ENCODE measurements at regions not wholly inside any gene's neighbourhood (a gene's known extent, or its start where the extent isn't known, plus 50 kb on each side); places are given as distances from the start of the nearest gene placed in this dataset.

GRCh38 chr11:121892863-121893262 is 223.2 kb downstream of the BLID start:
- no peak overlapping the region for H3K4me3 ChIP-seq
- no peak overlapping the region for H3K27ac ChIP-seq
- DNase-seq (ENCODE audit: extremely low spot score in 2 of 2): no peak
- intact Hi-C loops (cut with DNase I): no loop called here
- TF ChIP-seq CTCF (IDR thresholded peaks at IDR 0.05) (no peak), POLR2A (IDR thresholded peaks at IDR 0.05) (no peak), POLR2AphosphoS5 (IDR thresholded peaks at IDR 0.05; ENCODE audit: insufficient read depth in 1 of 2, low read depth in 1 of 2) (no peak)
- no peaks in the 10 kb centered on the region for H3K4me1 ChIP-seq
- no peaks in the 10 kb centered on the region for H3K27me3 ChIP-seq
- H3K36me3 ChIP-seq: no peaks in the 10 kb centered on the region
- no peaks in the 10 kb centered on the region for H3K9me3 ChIP-seq

- H3K27me3 ChIP-seq: no peaks in the 10 kb centered on the region
- H3K4me1 ChIP-seq: no peaks in the 10 kb centered on the region
- no peaks in the 10 kb centered on the region for H3K36me3 ChIP-seq
- intact Hi-C loops (cut with DNase I): no loop called here
- no peak for DNase-seq (ENCODE audit: extremely low spot score in 2 of 2)
- H3K27ac ChIP-seq: no peak overlapping the region
- H3K9me3 ChIP-seq: no peaks in the 10 kb centered on the region
- no peak overlapping the region for H3K4me3 ChIP-seq
- TF ChIP-seq CTCF (IDR thresholded peaks at IDR 0.05) (no peak), POLR2A (IDR thresholded peaks at IDR 0.05) (no peak), POLR2AphosphoS5 (IDR thresholded peaks at IDR 0.05; ENCODE audit: insufficient read depth in 1 of 2, low read depth in 1 of 2) (no peak)
Measured at GRCh38 chr11:121892131-121892681, 223.8 kb downstream of the BLID start.

- intact Hi-C loops (cut with DNase I): no loop called here
- no peak overlapping the region for H3K27ac ChIP-seq
Measured at GRCh38 chr11:121890946-121891515, 225.0 kb downstream of the BLID start.

GRCh38 chr11:121890377-121890776 is 225.6 kb downstream of the BLID start:
- H3K27me3 ChIP-seq: no peaks in the 10 kb centered on the region
- H3K4me1 ChIP-seq: peaks cover 6% of the 10 kb centered on the region
- no peak for DNase-seq (ENCODE audit: extremely low spot score in 2 of 2)
- H3K27ac ChIP-seq: no peak overlapping the region
- TF ChIP-seq POLR2AphosphoS5 (IDR thresholded peaks at IDR 0.05; ENCODE audit: insufficient read depth in 1 of 2, low read depth in 1 of 2): no peak
- TF ChIP-seq CTCF (IDR thresholded peaks at IDR 0.05): no peak
- no peak for TF ChIP-seq POLR2A (IDR thresholded peaks at IDR 0.05)
- no peaks in the 10 kb centered on the region for H3K36me3 ChIP-seq
- intact Hi-C loops (cut with DNase I): no loop called here
- H3K9me3 ChIP-seq: no peaks in the 10 kb centered on the region
- no peak overlapping the region for H3K4me3 ChIP-seq

More at GRCh38 chr11:121890946-121891515, 225.0 kb downstream of the BLID start:
- no peaks in the 10 kb centered on the region for H3K4me1 ChIP-seq
- no peak overlapping the region for H3K4me3 ChIP-seq
- no peaks in the 10 kb centered on the region for H3K36me3 ChIP-seq
- DNase-seq (ENCODE audit: extremely low spot score in 2 of 2): no peak
- TF ChIP-seq POLR2AphosphoS5 (IDR thresholded peaks at IDR 0.05; ENCODE audit: insufficient read depth in 1 of 2, low read depth in 1 of 2) (no peak), CTCF (IDR thresholded peaks at IDR 0.05) (no peak), POLR2A (IDR thresholded peaks at IDR 0.05) (no peak)
- no peaks in the 10 kb centered on the region for H3K27me3 ChIP-seq
- H3K9me3 ChIP-seq: no peaks in the 10 kb centered on the region

GRCh38 chr11:121889931-121890330 is 226.1 kb downstream of the BLID start:
- H3K27me3 ChIP-seq: no peaks in the 10 kb centered on the region
- H3K9me3 ChIP-seq: no peaks in the 10 kb centered on the region
- H3K4me3 ChIP-seq: no peak overlapping the region
- no peak for DNase-seq (ENCODE audit: extremely low spot score in 2 of 2)
- intact Hi-C loops (cut with DNase I): no loop called here
- no peak overlapping the region for H3K27ac ChIP-seq
- no peaks in the 10 kb centered on the region for H3K36me3 ChIP-seq
- peaks cover 6% of the 10 kb centered on the region for H3K4me1 ChIP-seq
- TF ChIP-seq POLR2AphosphoS5 (IDR thresholded peaks at IDR 0.05; ENCODE audit: insufficient read depth in 1 of 2, low read depth in 1 of 2): no peak
- no peak for TF ChIP-seq CTCF (IDR thresholded peaks at IDR 0.05)
- TF ChIP-seq POLR2A (IDR thresholded peaks at IDR 0.05): no peak

Data from vagina (tissue), 2 donors.